Activated CD4-positive, alpha-beta T cell treated with anti-CD3 and anti-CD28 coated beads, Interleukin-2, Interleukin-4, amounts not matched to agents 100 ng/mL and 50 ng/mL, durations not matched to agents 16 hours and 8 hours (primary cell): ENCODE measurements at regions not wholly inside any gene's neighbourhood (a gene's known extent, or its start where the extent isn't known, plus 50 kb on each side); places are given as distances from the start of the nearest gene placed in this dataset.
"Not testable (repeated sequence)": the region's sequence is repeated elsewhere in the genome, so short reads cannot be mapped to it uniquely, and the experiment has no call there.

ENCODE experiments used
- DNase-seq: peaks from one replicate; pipeline ENCODE4 v3.0.0-alpha.2; 2020; ENCODE audit warnings: low spot score

GRCh38 chr13:30816736-30817135 lies 81.4 kb downstream of the ALOX5AP start:
- no peak for DNase-seq

GRCh38 chr13:30818323-30818960 lies 83.1 kb downstream of the ALOX5AP start:
- DNase-seq, result no peak

- no peak for DNase-seq
Observed at GRCh38 chr13:30819136-30819888, 84.0 kb downstream of the ALOX5AP start.

- DNase-seq, result no peak
Observed at GRCh38 chr13:30821421-30821820, 84.7 kb upstream of the MEDAG start.

GRCh38 chr13:30824651-30825050 lies 81.4 kb upstream of the MEDAG start:
- DNase-seq, result no peak

- no peak for DNase-seq
Observed at GRCh38 chr13:30826911-30827577, 79.0 kb upstream of the MEDAG start.

GRCh38 chr13:30827578-30827925 lies 78.5 kb upstream of the MEDAG start:
- DNase-seq, result no peak

GRCh38 chr13:30829145-30829832 lies 76.8 kb upstream of the MEDAG start:
- no peak for DNase-seq

- no peak for DNase-seq
Observed at GRCh38 chr13:30829833-30830637, 76.0 kb upstream of the MEDAG start.

GRCh38 chr13:30830638-30830965 lies 75.5 kb upstream of the MEDAG start:
- no peak for DNase-seq

- DNase-seq, result no peak
Observed at GRCh38 chr13:30831515-30831914, 74.6 kb upstream of the MEDAG start.

- no peak for DNase-seq
Observed at GRCh38 chr13:30832377-30832776, 73.7 kb upstream of the MEDAG start.

- peak; percentile 30 for DNase-seq
Observed at GRCh38 chr13:30832845-30833332, 73.2 kb upstream of the MEDAG start.

- no peak for DNase-seq
Observed at GRCh38 chr13:30835442-30835841, 70.6 kb upstream of the MEDAG start.

GRCh38 chr13:30837227-30838159 lies 68.6 kb upstream of the MEDAG start:
- DNase-seq, result no peak

GRCh38 chr13:30839636-30840035 lies 66.4 kb upstream of the MEDAG start:
- DNase-seq, result not testable (repeated sequence)

GRCh38 chr13:30840515-30840914 lies 65.6 kb upstream of the MEDAG start:
- DNase-seq, result no peak

- DNase-seq, result no peak
Observed at GRCh38 chr13:30841154-30841553, 64.9 kb upstream of the MEDAG start.

GRCh38 chr13:30843548-30843947 lies 62.5 kb upstream of the MEDAG start:
- no peak for DNase-seq

- DNase-seq, result no peak
Observed at GRCh38 chr13:30844548-30845296, 61.3 kb upstream of the MEDAG start.
